ENCODE measurements at regions not wholly inside any gene's neighbourhood (a gene's known extent, or its start where the extent isn't known, plus 50 kb on each side); places are given as distances from the start of the nearest gene placed in this dataset.

- H3K27me3 ChIP-seq: no peaks in the 10 kb centered on the region
- no peaks in the 10 kb centered on the region for H3K9me3 ChIP-seq
- H3K4me1 ChIP-seq: no peaks in the 10 kb centered on the region
- DNase-seq (ENCODE audit: low spot score in 2 of 2): no peak
- intact Hi-C loops (cut with DNase I; ENCODE audit: low total_unique reads): no loop called here
- no peak for TF ChIP-seq CTCF (IDR thresholded peaks at IDR 0.05)
- TF ChIP-seq POLR2A (IDR thresholded peaks at IDR 0.05): no peak
- no peak for TF ChIP-seq POLR2AphosphoS5 (IDR thresholded peaks at IDR 0.05)
- H3K4me3 ChIP-seq: no peak overlapping the region
- H3K27ac ChIP-seq: peak overlapping the region; percentile 41 to 54
- no peaks in the 10 kb centered on the region for H3K36me3 ChIP-seq
Observed at GRCh38 chr9:13450723-13451122, 171.2 kb upstream of the MPDZ start.

- Histone ChIP-seq H3K27ac (no peak overlapping the region), H3K9me3 (no peaks in the 10 kb centered on the region), H3K36me3 (no peaks in the 10 kb centered on the region), H3K27me3 (no peaks in the 10 kb centered on the region), H3K4me3 (no peak overlapping the region), H3K4me1 (no peaks in the 10 kb centered on the region)
- intact Hi-C loops (cut with DNase I; ENCODE audit: low total_unique reads): no loop called here
- DNase-seq (ENCODE audit: low spot score in 2 of 2): no peak
- TF ChIP-seq POLR2A (IDR thresholded peaks at IDR 0.05) (no peak), POLR2AphosphoS5 (IDR thresholded peaks at IDR 0.05) (no peak), CTCF (IDR thresholded peaks at IDR 0.05) (no peak)
Observed at GRCh38 chr9:13448482-13448881, 169.0 kb upstream of the MPDZ start.

GRCh38 chr9:13447843-13448422, 168.4 kb upstream of the MPDZ start:
- no peaks in the 10 kb centered on the region for H3K27me3 ChIP-seq
- no peaks in the 10 kb centered on the region for H3K36me3 ChIP-seq
- TF ChIP-seq POLR2AphosphoS5 (IDR thresholded peaks at IDR 0.05) (no peak), POLR2A (IDR thresholded peaks at IDR 0.05) (no peak), CTCF (IDR thresholded peaks at IDR 0.05) (no peak)
- intact Hi-C loops (cut with DNase I; ENCODE audit: low total_unique reads): no loop called here
- peak overlapping the region; percentile 12 to 21 for H3K27ac ChIP-seq
- H3K9me3 ChIP-seq: no peaks in the 10 kb centered on the region
- no peaks in the 10 kb centered on the region for H3K4me1 ChIP-seq
- no peak for DNase-seq (ENCODE audit: low spot score in 2 of 2)
- no peak overlapping the region for H3K4me3 ChIP-seq

GRCh38 chr9:13446938-13447842, 167.7 kb upstream of the MPDZ start:
- DNase-seq (ENCODE audit: low spot score in 2 of 2): no peak
- Histone ChIP-seq H3K4me1 (no peaks in the 10 kb centered on the region), H3K36me3 (no peaks in the 10 kb centered on the region), H3K9me3 (no peaks in the 10 kb centered on the region), H3K4me3 (peak overlapping the region in 1 of 3 donors; percentile 16), H3K27ac (peak overlapping the region; percentile 12 to 21), H3K27me3 (no peaks in the 10 kb centered on the region)
- intact Hi-C loops (cut with DNase I; ENCODE audit: low total_unique reads): no loop called here
- no peak for TF ChIP-seq CTCF (IDR thresholded peaks at IDR 0.05)
- TF ChIP-seq POLR2A (IDR thresholded peaks at IDR 0.05): no peak
- no peak for TF ChIP-seq POLR2AphosphoS5 (IDR thresholded peaks at IDR 0.05)

GRCh38 chr9:13446286-13446937, 166.9 kb upstream of the MPDZ start:
- no peaks in the 10 kb centered on the region for H3K9me3 ChIP-seq
- no peak overlapping the region for H3K4me3 ChIP-seq
- no peaks in the 10 kb centered on the region for H3K36me3 ChIP-seq
- peak overlapping the region; percentile 66 to 78 for H3K27ac ChIP-seq
- H3K4me1 ChIP-seq: no peaks in the 10 kb centered on the region
- no peak for TF ChIP-seq POLR2AphosphoS5 (IDR thresholded peaks at IDR 0.05)
- no peak for TF ChIP-seq CTCF (IDR thresholded peaks at IDR 0.05)
- no peak for TF ChIP-seq POLR2A (IDR thresholded peaks at IDR 0.05)
- H3K27me3 ChIP-seq: no peaks in the 10 kb centered on the region
- intact Hi-C loops (cut with DNase I; ENCODE audit: low total_unique reads): no loop called here
- DNase-seq (ENCODE audit: low spot score in 2 of 2): no peak
